HepG2 (cell line): ENCODE measurements at regions not wholly inside any gene's neighbourhood (a gene's known extent, or its start where the extent isn't known, plus 50 kb on each side); places are given as distances from the start of the nearest gene placed in this dataset.

Source experiments
- ATAC-seq: fragments of 200-7000 bp; cut with Tn5 transposase; 3 replicates; pipeline ENCODE4 v1.9.1; 2020; ENCODE audit warnings: mild to moderate bottlenecking, moderate library complexity
- BruUV-seq: library from RNA; stranded (reverse); fragments of 400-500 nt; replicated peaks from 2 replicates; lab custom pipeline; 2021; lab: Mats Ljungman, UMichigan
- CTCF ChIA-PET: fragments of 300-600 bp; formaldehyde crosslinking; extraction: SDS; loops from one replicate; lab custom pipeline; 2021; ENCODE audit warnings: low total read pairs, inconsistent platforms, low intra/inter-chr PET ratio; lab: Yijun Ruan, JAX
- POLR2A ChIA-PET: fragments of 350-600 bp; sonication (Branson Sonifier 250); formaldehyde crosslinking; loops from one replicate; lab custom pipeline; 2020; ENCODE audit warnings: antibody characterized with exemption, inconsistent platforms; lab: Yijun Ruan, JAX
- DNase-seq: peaks from one replicate; pipeline ENCODE4 v3.0.0-alpha.2; 2015; ENCODE audit warnings: low spot score
- FAIRE-seq: peaks from 3 replicates; lab custom pipeline; 2011; peaks lifted over from hg19 to GRCh38; lab: Jason Lieb, UNC
- H2AFZ ChIP-seq: one replicate; pipeline ENCODE4 v1.6.1; 2011; ENCODE audit warnings: low read length, inconsistent platforms
- H3K27ac ChIP-seq: fragments of 300-600 bp; 3 replicates; pipeline ENCODE4 v1.8.0; 2011; ENCODE audit warnings: mixed run types, mild to moderate bottlenecking, mixed read lengths, low read length, inconsistent platforms; ENCODE audit not compliant: insufficient read depth; ENCODE audit errors: extremely low read length
- H3K27me3 ChIP-seq, 2 experiments: fragments of 200-600 bp in 1 of 2; 2 replicates in 1 of 2; 3 replicates in 1 of 2; pipeline versions ENCODE4 v1.6.0 to v1.8.0; 2011; ENCODE audit warnings: low read length in 2 of 2, mild to moderate bottlenecking in 2 of 2, moderate library complexity in 2 of 2, inconsistent platforms in 1 of 2; ENCODE audit not compliant: insufficient read depth in 2 of 2, control insufficient read depth in 1 of 2
- H3K36me3 ChIP-seq, 2 experiments: fragments of 200-600 bp in 1 of 2; replicated peaks in 1 of 2; 2 replicates in 1 of 2; 3 replicates in 1 of 2; pipeline versions ENCODE4 v1.5.1 to v1.8.0; 2011; ENCODE audit warnings: low read length in 2 of 2, inconsistent platforms in 1 of 2; ENCODE audit not compliant: insufficient read depth in 2 of 2, control insufficient read depth in 1 of 2
- H3K4me1 ChIP-seq: 2 replicates; pipeline ENCODE4 v1.5.1; 2012; ENCODE audit warnings: low read length, inconsistent platforms; ENCODE audit not compliant: insufficient read depth
- H3K4me2 ChIP-seq: 2 replicates; pipeline ENCODE4 v1.6.0; 2011; ENCODE audit warnings: low read depth, low read length, inconsistent platforms
- H3K4me3 ChIP-seq, 3 experiments: fragments of 200-600 bp in 1 of 3; sonication (generic), shearing (Covaris generic) in 1 of 3; replicated peaks in 1 of 3; 2 replicates each; pipeline ENCODE4 v1.5.1; 2011 to 2016; ENCODE audit warnings: low read length in 3 of 3, inconsistent platforms in 2 of 3, low read depth in 2 of 3, mild to moderate bottlenecking in 2 of 3, control low read depth in 1 of 3, mixed read lengths in 1 of 3; ENCODE audit not compliant: insufficient read depth in 1 of 3
- H3K79me2 ChIP-seq: one replicate; pipeline ENCODE4 v1.6.1; 2011; ENCODE audit warnings: low read length, inconsistent platforms; ENCODE audit not compliant: insufficient read depth
- H3K9ac ChIP-seq: 2 replicates; pipeline ENCODE4 v1.6.0; 2011; ENCODE audit warnings: mild to moderate bottlenecking, low read depth, low read length, inconsistent platforms; ENCODE audit not compliant: insufficient read depth
- H3K9me3 ChIP-seq: 2 replicates; pipeline ENCODE4 v1.5.1; 2012; ENCODE audit warnings: mild to moderate bottlenecking, low read length
- H4K20me1 ChIP-seq: 2 replicates; pipeline ENCODE4 v1.6.0; 2011; ENCODE audit warnings: inconsistent platforms, mild to moderate bottlenecking, low read length, moderate library complexity; ENCODE audit not compliant: insufficient read depth
- ATAD3A ChIP-seq: sonication (generic); formaldehyde crosslinking; IDR thresholded peaks from 2 replicates; pipeline ENCODE4 v1.4.0; 2020; ENCODE audit warnings: missing genetic modification reagents
- FLYWCH1 ChIP-seq: sonication (generic); formaldehyde crosslinking; IDR thresholded peaks from 2 replicates; pipeline ENCODE4 v1.8.1; 2023; ENCODE audit warnings: mild to moderate bottlenecking, missing genetic modification reagents
- KDM4B ChIP-seq: sonication (generic); formaldehyde crosslinking; IDR thresholded peaks from 2 replicates; pipeline ENCODE4 v1.4.0; 2020; ENCODE audit warnings: missing genetic modification reagents
- RFXAP ChIP-seq: sonication (generic); formaldehyde crosslinking; IDR thresholded peaks from 2 replicates; pipeline ENCODE4 v1.4.0; 2020; ENCODE audit warnings: missing genetic modification reagents, borderline replicate concordance
- SALL2 ChIP-seq: sonication (generic); formaldehyde crosslinking; IDR thresholded peaks from 2 replicates; pipeline ENCODE4 v1.8.1; 2023; ENCODE audit warnings: mild to moderate bottlenecking, missing genetic modification reagents, inconsistent platforms
- SMAD3 ChIP-seq: sonication (generic); formaldehyde crosslinking; IDR thresholded peaks from 2 replicates; pipeline ENCODE4 v1.4.0; 2020; ENCODE audit warnings: missing genetic modification reagents
- SMAD9 ChIP-seq: sonication (generic); formaldehyde crosslinking; IDR thresholded peaks from 2 replicates; pipeline ENCODE4 v1.5.1; 2020; ENCODE audit warnings: mild to moderate bottlenecking, missing genetic modification reagents
- SNAI1 ChIP-seq: sonication (generic); formaldehyde crosslinking; IDR thresholded peaks from 2 replicates; pipeline ENCODE4 v1.5.0; 2020; ENCODE audit warnings: mild to moderate bottlenecking, missing genetic modification reagents, borderline replicate concordance
- ZBTB49 ChIP-seq: sonication (generic); formaldehyde crosslinking; IDR thresholded peaks from 2 replicates; pipeline ENCODE4 v1.4.0; 2020; ENCODE audit warnings: missing genetic modification reagents, borderline replicate concordance
- ZNF547 ChIP-seq: sonication (generic); formaldehyde crosslinking; IDR thresholded peaks from 2 replicates; pipeline ENCODE4 v1.5.1; 2020; ENCODE audit warnings: mild to moderate bottlenecking, missing genetic modification reagents
- WGBS: methylation state at CpG from one replicate; pipeline ENCODE4 v1.1.6; 2017; ENCODE audit warnings: low lambda C conversion rate; 5-methylcytosine and 5-hydroxymethylcytosine counted together
- in situ Hi-C: cut with HindIII; loops from 2 replicates; pipeline ENCODE4 v1.10.0; 2017; ENCODE audit warnings: low pct_unique_long_range_greater_than_20kb; ENCODE audit not compliant: extremely low pct_ligation_motif_present
- intact Hi-C: fragments of 100-400 bp; cut with micrococcal nuclease; formaldehyde crosslinking; loops from one replicate; pipeline ENCODE4 v1.10.0; 2022; ENCODE audit not compliant: unreplicated experiment
- TF ChIP-seq, protein P1 (sequence below): IDR thresholded peaks from 2 replicates; pipeline ENCODE4 v1.6.1; 2016; ENCODE audit warnings: missing biosample characterization, missing genetic modification reagents, low read depth
- TF ChIP-seq, protein P2 (sequence below): sonication (generic); formaldehyde crosslinking; IDR thresholded peaks from 2 replicates; pipeline ENCODE4 v1.4.0; 2020; ENCODE audit warnings: missing genetic modification reagents

- no peak for TF ChIP-seq ZBTB49 (CRISPR knock-in tag)
- no peak for TF ChIP-seq ATAD3A (CRISPR knock-in tag)
- TF ChIP-seq, protein P1, sequence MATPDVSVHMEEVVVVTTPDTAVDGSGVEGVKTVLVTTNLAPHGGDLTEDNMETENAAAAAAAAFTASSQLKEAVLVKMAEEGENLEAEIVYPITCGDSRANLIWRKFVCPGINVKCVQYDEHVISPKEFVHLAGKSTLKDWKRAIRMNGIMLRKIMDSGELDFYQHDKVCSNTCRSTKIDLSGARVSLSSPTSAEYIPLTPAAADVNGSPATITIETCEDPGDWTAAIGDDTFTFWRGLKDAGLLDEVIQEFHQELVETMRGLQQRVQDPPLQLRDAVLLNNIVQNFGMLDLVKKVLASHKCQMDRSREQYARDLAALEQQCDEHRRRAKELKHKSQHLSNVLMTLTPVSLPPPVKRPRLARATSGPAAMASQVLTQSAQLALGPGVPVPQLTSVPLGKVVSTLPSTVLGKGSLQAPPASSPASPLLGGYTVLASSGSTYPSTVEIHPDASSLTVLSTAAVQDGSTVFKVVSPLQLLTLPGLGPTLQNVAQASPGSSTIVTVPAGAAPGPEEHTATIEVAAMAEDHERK (CRISPR knock-in tag), result no peak
- TF ChIP-seq, all 625 proteins: peak for 0
Measured at GRCh38 chr7:35969066-35969465, 168.2 kb downstream of the SEPTIN7 start (continued).

DNA sequence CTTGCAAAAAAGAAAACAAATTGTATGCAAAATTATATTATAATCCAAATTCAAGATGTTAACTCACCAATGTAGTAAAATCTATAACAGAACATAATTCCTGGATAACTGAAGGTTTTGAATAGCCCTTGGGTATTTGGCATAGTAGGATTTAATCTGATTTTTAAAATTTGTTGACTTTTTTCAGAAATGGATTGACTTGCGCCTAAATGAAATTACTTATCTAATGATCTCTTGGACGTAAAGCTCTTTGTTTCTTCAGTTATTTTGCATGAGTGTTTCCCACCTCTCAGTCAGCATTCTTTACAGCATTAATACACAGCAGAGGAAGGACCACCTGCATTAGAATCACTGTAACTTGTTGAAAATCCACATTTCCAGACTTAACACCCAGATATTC lies 169.6 kb downstream of the SEPTIN7 start:
- Histone ChIP-seq H4K20me1 (no peaks in the 10 kb centered on the region), H2AFZ (no peak overlapping the region), H3K27ac (no peak overlapping the region), H3K4me1 (peaks cover 4% of the 10 kb centered on the region; the same call in 1 of the 2 replicates), H3K4me3 (no peak overlapping the region), H3K79me2 (no peaks in the 10 kb centered on the region), H3K9me3 (no peaks in the 10 kb centered on the region), H3K27me3 (peaks cover 4 to 19% of the 10 kb centered on the region in 2 experiments; a peak in 4 of 5 replicates), H3K36me3 (no peaks in the 10 kb centered on the region), H3K9ac (no peak overlapping the region), H3K4me2 (no peak overlapping the region)
- ATAC-seq (no peak), FAIRE-seq (no peak), DNase-seq (no peak)
- intact Hi-C loops, result no loop called here
- BruUV-seq, result no TSS peak
- WGBS, result 86% methylated on average over 2 of the region's 2 CpGs
- CTCF ChIA-PET, result interaction anchor here (1.3 kb wide), 1 partner anchor 53 kb away, joined by 3 read pairs; no protein-coding TSS in a partner anchor
- POLR2A ChIA-PET, result no interaction called here
- in situ Hi-C loops, result loop anchor here (10.0 kb wide), 1 partner anchor 56 kb away; no protein-coding TSS in a partner anchor
- no peak for TF ChIP-seq ZNF547 (CRISPR knock-in tag)
- TF ChIP-seq RFXAP, result no peak
- TF ChIP-seq SALL2 (CRISPR knock-in tag), result no peak
- no peak for TF ChIP-seq SNAI1
- no peak for TF ChIP-seq FLYWCH1 (CRISPR knock-in tag)
- no peak for TF ChIP-seq SMAD9 (CRISPR knock-in tag)
- no peak for TF ChIP-seq SMAD3 (CRISPR knock-in tag)
- no peak for TF ChIP-seq KDM4B
- TF ChIP-seq, protein P2, sequence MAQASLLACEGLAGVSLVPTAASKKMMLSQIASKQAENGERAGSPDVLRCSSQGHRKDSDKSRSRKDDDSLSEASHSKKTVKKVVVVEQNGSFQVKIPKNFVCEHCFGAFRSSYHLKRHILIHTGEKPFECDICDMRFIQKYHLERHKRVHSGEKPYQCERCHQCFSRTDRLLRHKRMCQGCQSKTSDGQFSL, result no peak
